Stimulated activated CD8-positive, alpha-beta memory T cell treated with anti-CD3 and anti-CD28 coated beads, Interleukin-4, amount 100 ng/mL, for 48 hours (primary cell): ENCODE measurements at regions not wholly inside any gene's neighbourhood (a gene's known extent, or its start where the extent isn't known, plus 50 kb on each side); places are given as distances from the start of the nearest gene placed in this dataset.

Experiments
- DNase-seq: peaks from one replicate; pipeline ENCODE4 v3.0.0-alpha.2; 2020

GRCh38 chr16:85555719-85556455 lies 57.2 kb upstream of the GSE1 start:
- peak; percentile 49 for DNase-seq

GRCh38 chr16:85556456-85557082 lies 56.6 kb upstream of the GSE1 start:
- DNase-seq: peak; percentile 72

- DNase-seq: peak; percentile 63
Measured at GRCh38 chr16:85557083-85557970, 55.8 kb upstream of the GSE1 start.

GRCh38 chr16:85557971-85558657 lies 55.0 kb upstream of the GSE1 start:
- DNase-seq: no peak

GRCh38 chr16:85560932-85561247 lies 52.2 kb upstream of the GSE1 start:
- no peak for DNase-seq

GRCh38 chr16:85561248-85562092 lies 51.7 kb upstream of the GSE1 start:
- no peak for DNase-seq

- no peak for DNase-seq
Measured at GRCh38 chr16:85562093-85562786, 50.9 kb upstream of the GSE1 start.

- DNase-seq: no peak
Measured at GRCh38 chr16:85563034-85563433, 50.1 kb upstream of the GSE1 start.
